ENCODE measurements at regions not wholly inside any gene's neighbourhood (a gene's known extent, or its start where the extent isn't known, plus 50 kb on each side); places are given as distances from the start of the nearest gene placed in this dataset.
"Not testable (repeated sequence)": the region's sequence is repeated elsewhere in the genome, so short reads cannot be mapped to it uniquely, and the experiment has no call there.

GRCh38 chr9:31388660-31389059 lies 995.8 kb upstream of the ACO1 start:
- H3K4me1 ChIP-seq (replicated peaks in 1 of 2): peaks cover 6 to 10% of the 10 kb centered on the region in 2 donors
- no peak overlapping the region for H3K4me3 ChIP-seq
- in situ Hi-C loops (cut with MboI; ENCODE audit: low pct_unique_long_range_greater_than_20kb in 2 of 9, low sequenced_read_pairs in 9 of 9, unreplicated experiment in 9 of 9): no loop called here
- 0 to 100% (median 57%) methylated on average over 1 of the region's 1 CpG; no CpG with 5 or more reads in 2 of the 10 experiments for WGBS, 10 experiments
- no peak overlapping the region for H3K27ac ChIP-seq
- no peak for ATAC-seq (replicated peaks in 6 of 8)

- 9 to 94% (median 79%) methylated on average over 2 to 3 of the region's 3 CpGs; no CpG with 5 or more reads in 1 of the 10 experiments for WGBS, 10 experiments
- ATAC-seq (replicated peaks in 6 of 8): peak in 1 of 8 experiments; percentile 12
Measured at GRCh38 chr9:31389075-31389474, 995.4 kb upstream of the ACO1 start.

GRCh38 chr9:31390403-31391025 lies 993.9 kb upstream of the ACO1 start:
- H3K4me3 ChIP-seq: no peak overlapping the region
- H3K27ac ChIP-seq: no peak overlapping the region
- 0 to 50% (median 15%) methylated on average over 1 to 5 of the region's 5 CpGs for WGBS, 10 experiments
- H3K4me1 ChIP-seq (replicated peaks in 1 of 2): peaks cover 12 to 14% of the 10 kb centered on the region in 2 donors
- in situ Hi-C loops (cut with MboI; ENCODE audit: low pct_unique_long_range_greater_than_20kb in 2 of 9, low sequenced_read_pairs in 9 of 9, unreplicated experiment in 9 of 9): no loop called here
- ATAC-seq (replicated peaks in 6 of 8): peak in 4 of 8 experiments; percentile 33 to 65 (median 36)

More at GRCh38 chr9:31389075-31389474, 995.4 kb upstream of the ACO1 start:
- Histone ChIP-seq H3K4me3 (no peak overlapping the region), H3K27ac (no peak overlapping the region), H3K4me1 (replicated peaks in 1 of 2) (peaks cover 11 to 14% of the 10 kb centered on the region in 2 donors)
- in situ Hi-C loops (cut with MboI; ENCODE audit: low pct_unique_long_range_greater_than_20kb in 2 of 9, low sequenced_read_pairs in 9 of 9, unreplicated experiment in 9 of 9): no loop called here

- Histone ChIP-seq H3K27ac (no peak overlapping the region), H3K4me1 (replicated peaks in 1 of 2) (peaks cover 12 to 14% of the 10 kb centered on the region in 2 donors), H3K4me3 (no peak overlapping the region)
- no peak for ATAC-seq (replicated peaks in 6 of 8)
- in situ Hi-C loops (cut with MboI; ENCODE audit: low pct_unique_long_range_greater_than_20kb in 2 of 9, low sequenced_read_pairs in 9 of 9, unreplicated experiment in 9 of 9): no loop called here
Measured at GRCh38 chr9:31393240-31393639, 991.2 kb upstream of the ACO1 start.

GRCh38 chr9:31394015-31394473 lies 990.4 kb upstream of the ACO1 start:
- 12 to 86% (median 29%) methylated on average over 1 to 2 of the region's 2 CpGs; no CpG with 5 or more reads in 4 of the 10 experiments for WGBS, 10 experiments
- H3K4me1 ChIP-seq (replicated peaks in 1 of 2): peaks cover 12 to 14% of the 10 kb centered on the region in 2 donors
- ATAC-seq (replicated peaks in 6 of 8): peak in 5 of 8 experiments; percentile 56 to 74 (median 65)
- H3K4me3 ChIP-seq: no peak overlapping the region
- H3K27ac ChIP-seq: no peak overlapping the region
- in situ Hi-C loops (cut with MboI; ENCODE audit: low pct_unique_long_range_greater_than_20kb in 2 of 9, low sequenced_read_pairs in 9 of 9, unreplicated experiment in 9 of 9): no loop called here

- ATAC-seq (replicated peaks in 6 of 8): no peak
- no peaks in the 10 kb centered on the region for H3K4me1 ChIP-seq (replicated peaks in 1 of 2)
- no peak overlapping the region for H3K4me3 ChIP-seq
- no peak overlapping the region for H3K27ac ChIP-seq
- in situ Hi-C loops (cut with MboI; ENCODE audit: low pct_unique_long_range_greater_than_20kb in 2 of 9, low sequenced_read_pairs in 9 of 9, unreplicated experiment in 9 of 9): no loop called here
Measured at GRCh38 chr9:31412081-31412480, 972.4 kb upstream of the ACO1 start.

- in situ Hi-C loops (cut with MboI; ENCODE audit: low pct_unique_long_range_greater_than_20kb in 2 of 9, low sequenced_read_pairs in 9 of 9, unreplicated experiment in 9 of 9): no loop called here
- Histone ChIP-seq H3K4me1 (replicated peaks in 1 of 2) (no peaks in the 10 kb centered on the region), H3K4me3 (no peak overlapping the region), H3K27ac (no peak overlapping the region)
- ATAC-seq (replicated peaks in 6 of 8): no peak
Measured at GRCh38 chr9:31415164-31415563, 969.3 kb upstream of the ACO1 start.

- ATAC-seq (replicated peaks in 6 of 8): no peak
- Histone ChIP-seq H3K4me1 (replicated peaks in 1 of 2) (no peaks in the 10 kb centered on the region), H3K27ac (no peak overlapping the region), H3K4me3 (no peak overlapping the region)
- in situ Hi-C loops (cut with MboI; ENCODE audit: low pct_unique_long_range_greater_than_20kb in 2 of 9, low sequenced_read_pairs in 9 of 9, unreplicated experiment in 9 of 9): no loop called here
- 0 to 98% (median 89%) methylated on average over 3 to 4 of the region's 4 CpGs for WGBS, 10 experiments
Measured at GRCh38 chr9:31418419-31418818, 966.0 kb upstream of the ACO1 start.

GRCh38 chr9:31443630-31444457 lies 940.6 kb upstream of the ACO1 start:
- WGBS, 10 experiments: 4 to 78% (median 40%) methylated on average over 1 to 4 of the region's 7 CpGs
- ATAC-seq (replicated peaks in 6 of 8); H3K27ac ChIP-seq; H3K4me3 ChIP-seq; in situ Hi-C loops (cut with MboI; ENCODE audit: low pct_unique_long_range_greater_than_20kb in 2 of 9, low sequenced_read_pairs in 9 of 9, unreplicated experiment in 9 of 9): not testable (repeated sequence)
- peaks cover 19 to 20% of the 10 kb centered on the region in 2 donors for H3K4me1 ChIP-seq (replicated peaks in 1 of 2)

- no peak for ATAC-seq (replicated peaks in 6 of 8)
- in situ Hi-C loops (cut with MboI; ENCODE audit: low pct_unique_long_range_greater_than_20kb in 2 of 9, low sequenced_read_pairs in 9 of 9, unreplicated experiment in 9 of 9): no loop called here
- 0 to 100% (median 54%) methylated on average over 1 of the region's 1 CpG; no CpG with 5 or more reads in 2 of the 10 experiments for WGBS, 10 experiments
- no peak overlapping the region for H3K4me3 ChIP-seq
- peaks cover 19 to 20% of the 10 kb centered on the region in 2 donors for H3K4me1 ChIP-seq (replicated peaks in 1 of 2)
- no peak overlapping the region for H3K27ac ChIP-seq
Measured at GRCh38 chr9:31445357-31445756, 939.1 kb upstream of the ACO1 start.

GRCh38 chr9:31445960-31446359 lies 938.5 kb upstream of the ACO1 start:
- 39 to 100% (median 75%) methylated on average over 1 to 4 of the region's 4 CpGs for WGBS, 10 experiments
- peak in 1 of 8 experiments; percentile 42 for ATAC-seq (replicated peaks in 6 of 8)
- in situ Hi-C loops (cut with MboI; ENCODE audit: low pct_unique_long_range_greater_than_20kb in 2 of 9, low sequenced_read_pairs in 9 of 9, unreplicated experiment in 9 of 9): no loop called here
- no peak overlapping the region for H3K27ac ChIP-seq
- H3K4me3 ChIP-seq: no peak overlapping the region
- peaks cover 19 to 20% of the 10 kb centered on the region in 2 donors for H3K4me1 ChIP-seq (replicated peaks in 1 of 2)

GRCh38 chr9:31467075-31467474 lies 917.4 kb upstream of the ACO1 start:
- Histone ChIP-seq H3K4me1 (replicated peaks in 1 of 2) (no peaks in the 10 kb centered on the region), H3K4me3 (no peak overlapping the region), H3K27ac (no peak overlapping the region)
- in situ Hi-C loops (cut with MboI; ENCODE audit: low pct_unique_long_range_greater_than_20kb in 2 of 9, low sequenced_read_pairs in 9 of 9, unreplicated experiment in 9 of 9): loop anchor here in 1 of 9 experiments (25.0 kb wide), 1 partner anchor 105 kb away; no protein-coding TSS in a partner anchor
- ATAC-seq (replicated peaks in 6 of 8): no peak
- WGBS, 10 experiments: 33 to 100% (median 75%) methylated on average over 1 to 4 of the region's 4 CpGs; no CpG with 5 or more reads in 2 of the 10 experiments

GRCh38 chr9:31470051-31470450 lies 914.4 kb upstream of the ACO1 start:
- no peaks in the 10 kb centered on the region for H3K4me1 ChIP-seq (replicated peaks in 1 of 2)
- ATAC-seq (replicated peaks in 6 of 8): no peak
- 0 to 100% (median 73%) methylated on average over 1 to 5 of the region's 5 CpGs; no CpG with 5 or more reads in 1 of the 10 experiments for WGBS, 10 experiments
- H3K4me3 ChIP-seq: no peak overlapping the region
- in situ Hi-C loops (cut with MboI; ENCODE audit: low pct_unique_long_range_greater_than_20kb in 2 of 9, low sequenced_read_pairs in 9 of 9, unreplicated experiment in 9 of 9): loop anchor here in 1 of 9 experiments (25.0 kb wide), 1 partner anchor 108 kb away; no protein-coding TSS in a partner anchor
- H3K27ac ChIP-seq: no peak overlapping the region

Data from motor neuron (in vitro differentiated cells).